ENCODE measurements at regions not wholly inside any gene's neighbourhood (a gene's known extent, or its start where the extent isn't known, plus 50 kb on each side); places are given as distances from the start of the nearest gene placed in this dataset.

DNA sequence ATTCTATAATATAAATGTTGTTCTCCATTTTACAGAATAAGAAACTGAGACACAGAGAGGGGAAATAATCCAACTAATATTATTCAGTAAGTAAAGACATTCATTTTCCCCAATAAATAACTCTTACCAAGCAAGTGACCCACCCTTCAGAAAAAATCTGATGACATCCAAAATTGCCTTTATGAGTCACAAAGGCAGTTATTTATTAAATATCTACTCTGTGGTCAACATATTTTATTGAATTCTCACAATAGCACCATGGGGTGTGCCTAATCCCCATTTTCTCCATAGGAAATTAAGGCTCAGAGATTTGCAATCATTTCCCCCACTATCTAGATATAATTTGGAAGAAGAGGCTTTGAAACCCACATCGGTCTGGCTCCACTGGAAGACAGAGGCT lies 161.5 kb upstream of the ISX start:
- no peak for DNase-seq (ENCODE audit: low spot score)

DNA sequence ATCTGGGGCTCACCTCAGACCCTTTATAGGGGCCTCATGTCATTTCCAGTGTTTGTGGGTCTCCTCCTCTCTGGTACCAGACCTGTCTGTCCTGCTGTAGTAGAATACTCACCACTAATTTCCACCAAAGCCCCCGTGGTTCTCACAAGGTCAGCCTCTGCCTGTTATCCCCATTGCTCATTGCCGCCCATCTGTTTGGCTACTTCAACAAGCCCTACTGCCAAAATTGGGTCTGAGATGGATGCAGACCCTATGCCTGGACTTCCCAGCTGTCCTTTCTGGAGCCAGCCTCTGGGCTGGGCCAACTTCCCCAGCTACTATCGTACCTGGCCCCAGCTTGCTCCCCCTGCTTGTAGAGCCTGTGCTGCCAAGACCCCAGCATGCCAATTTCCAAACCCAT lies 152.1 kb upstream of the ISX start:
- DNase-seq (ENCODE audit: low spot score) = no peak

DNA sequence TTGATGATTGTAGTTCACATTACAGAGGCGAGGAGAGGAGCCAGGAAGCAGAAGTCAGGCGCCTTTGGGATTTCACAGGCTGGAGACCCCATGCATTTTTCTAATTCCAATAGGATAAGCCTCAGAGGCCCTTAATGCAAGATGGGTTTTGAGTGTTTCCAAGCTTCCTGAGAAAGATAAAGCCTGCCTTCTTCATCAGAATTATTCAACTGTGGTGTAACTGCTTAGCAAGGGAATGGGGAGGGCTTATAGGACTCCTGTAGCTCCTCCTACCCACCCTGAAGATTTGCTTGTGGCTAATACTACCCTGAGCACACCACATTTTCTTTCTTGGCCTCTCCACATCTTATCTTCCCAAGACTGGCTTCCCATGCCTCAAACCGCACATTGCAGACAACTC lies 151.1 kb upstream of the ISX start:
- DNase-seq (ENCODE audit: low spot score) = no peak

DNA sequence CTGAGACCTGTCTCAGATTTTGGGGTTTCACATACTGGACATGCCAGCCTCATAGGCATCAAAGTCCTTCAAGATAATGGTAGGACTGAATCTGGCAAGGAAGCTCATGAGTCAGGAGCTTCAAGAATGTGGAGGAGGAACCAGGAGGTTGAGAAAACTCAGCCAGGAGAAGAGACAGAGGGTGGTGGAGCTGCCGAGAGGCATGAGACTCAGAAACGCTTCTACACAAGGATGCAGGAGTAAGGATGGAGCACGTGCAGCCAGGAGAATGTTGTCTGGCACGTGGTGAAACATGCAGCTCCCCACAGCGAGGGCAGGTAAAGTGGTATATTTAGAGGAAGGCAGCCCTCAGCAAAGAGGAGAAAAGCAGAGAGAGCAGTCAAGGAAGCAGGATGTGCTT lies 148.7 kb upstream of the ISX start:
- no peak for DNase-seq (ENCODE audit: low spot score)

GRCh38 chr22:34931026-34931425 lies 134.9 kb upstream of the ISX start:
- DNase-seq (ENCODE audit: low spot score) = no peak

GRCh38 chr22:34934261-34934660 lies 131.7 kb upstream of the ISX start:
- DNase-seq (ENCODE audit: low spot score) = no peak

- no peak for DNase-seq (ENCODE audit: low spot score)
Observed at GRCh38 chr22:34943830-34944229, 122.1 kb upstream of the ISX start.

DNA sequence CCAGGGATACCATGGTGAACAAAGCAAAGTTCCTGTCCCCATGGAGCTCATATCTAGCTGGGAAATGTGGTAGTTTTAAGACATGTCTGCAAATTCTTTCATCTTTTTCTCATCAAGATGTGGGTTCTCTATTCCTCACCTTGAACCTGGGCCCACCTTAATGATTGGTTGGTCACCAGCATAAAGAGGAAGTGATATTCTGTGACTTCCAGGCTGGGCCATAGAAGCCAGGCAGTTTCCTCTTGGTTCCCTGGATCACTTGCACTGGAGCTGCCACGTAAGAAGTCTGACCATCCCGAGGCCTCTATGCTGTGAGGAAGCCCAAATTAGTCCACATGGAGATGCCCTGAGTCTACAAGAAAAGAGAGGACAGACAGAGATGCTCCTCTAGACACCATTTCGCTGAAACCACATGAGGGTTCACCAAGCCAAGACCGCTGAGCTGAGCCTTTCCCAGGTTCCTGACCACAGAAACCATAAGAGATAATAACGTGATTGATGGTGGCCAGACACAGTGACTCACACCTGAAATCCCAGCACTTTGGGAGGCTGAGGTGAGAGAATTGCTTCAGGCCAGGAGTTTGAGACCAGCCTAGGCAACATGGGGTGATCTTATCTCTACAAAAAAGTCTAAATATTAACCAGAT lies 119.5 kb upstream of the ISX start:
- no peak for DNase-seq (ENCODE audit: low spot score)

DNA sequence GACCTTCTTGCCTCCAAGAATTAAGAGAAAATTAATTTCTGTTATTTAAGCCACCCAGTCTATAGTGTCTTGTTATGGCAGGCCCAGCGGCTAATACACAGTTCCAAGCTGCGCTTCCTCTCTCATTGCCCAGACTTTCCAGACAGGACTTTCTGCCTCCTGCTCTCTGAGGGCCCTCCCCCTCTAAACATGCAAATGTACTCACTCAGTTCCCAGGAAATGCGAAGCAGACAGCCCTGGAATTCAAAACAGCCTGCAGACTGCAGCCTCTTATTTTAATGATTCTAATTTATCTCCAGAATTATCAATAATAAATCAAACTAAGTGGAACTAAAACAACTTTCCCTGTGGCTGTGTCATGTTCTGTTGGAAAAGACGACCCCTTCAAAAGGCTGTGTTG lies 115.5 kb upstream of the ISX start:
- DNase-seq (ENCODE audit: low spot score) = no peak

- no peak for DNase-seq (ENCODE audit: low spot score)
Observed at GRCh38 chr22:34951212-34951611, 114.7 kb upstream of the ISX start.

DNA sequence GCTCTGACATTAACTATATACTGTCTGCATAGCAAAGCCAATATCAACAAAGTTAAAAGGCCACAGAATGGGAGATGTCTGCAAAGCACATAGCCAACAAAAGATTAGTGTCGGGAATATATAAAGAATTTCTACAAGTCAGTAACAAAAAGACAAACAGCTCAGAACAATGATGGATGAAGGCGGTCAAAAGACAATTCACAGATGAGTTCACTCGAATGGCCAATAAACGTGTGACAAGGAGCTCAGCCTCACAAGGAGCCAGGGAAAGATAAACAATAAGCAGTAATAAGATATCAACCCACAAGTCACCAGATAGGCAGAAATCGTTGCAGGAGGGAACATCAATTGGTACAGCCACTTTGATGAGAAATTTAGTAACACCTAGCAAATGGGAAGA lies 106.0 kb upstream of the ISX start:
- DNase-seq (ENCODE audit: low spot score) = no peak

DNA sequence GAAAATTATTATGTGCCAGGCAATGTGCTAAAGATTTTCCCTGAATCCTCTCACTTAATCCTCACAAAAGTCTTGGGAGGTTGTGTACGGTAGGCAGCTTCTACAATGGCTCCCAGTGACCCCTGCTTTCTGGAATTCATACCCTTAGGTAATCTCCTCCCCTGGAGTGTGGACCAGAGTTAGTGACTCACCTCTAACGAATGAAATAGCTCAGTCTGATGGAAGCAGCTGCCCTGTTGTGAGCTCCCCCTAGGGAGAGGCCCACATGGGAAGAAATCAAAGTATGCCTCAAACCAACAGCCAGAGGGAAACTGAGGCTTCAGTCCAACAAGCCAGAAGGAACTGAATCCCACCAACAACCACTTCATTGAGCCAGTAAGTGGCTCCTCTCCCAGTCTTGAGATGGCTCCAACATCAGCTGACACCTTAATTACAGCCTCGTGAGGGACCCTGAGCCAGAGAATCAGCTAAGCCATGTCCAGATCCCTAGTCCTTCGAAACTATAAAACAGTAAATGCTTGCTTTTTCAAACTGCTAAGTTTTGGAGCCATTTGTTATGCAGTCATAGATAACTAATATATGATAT lies 98.9 kb upstream of the ISX start:
- DNase-seq (ENCODE audit: low spot score) = no peak

DNA sequence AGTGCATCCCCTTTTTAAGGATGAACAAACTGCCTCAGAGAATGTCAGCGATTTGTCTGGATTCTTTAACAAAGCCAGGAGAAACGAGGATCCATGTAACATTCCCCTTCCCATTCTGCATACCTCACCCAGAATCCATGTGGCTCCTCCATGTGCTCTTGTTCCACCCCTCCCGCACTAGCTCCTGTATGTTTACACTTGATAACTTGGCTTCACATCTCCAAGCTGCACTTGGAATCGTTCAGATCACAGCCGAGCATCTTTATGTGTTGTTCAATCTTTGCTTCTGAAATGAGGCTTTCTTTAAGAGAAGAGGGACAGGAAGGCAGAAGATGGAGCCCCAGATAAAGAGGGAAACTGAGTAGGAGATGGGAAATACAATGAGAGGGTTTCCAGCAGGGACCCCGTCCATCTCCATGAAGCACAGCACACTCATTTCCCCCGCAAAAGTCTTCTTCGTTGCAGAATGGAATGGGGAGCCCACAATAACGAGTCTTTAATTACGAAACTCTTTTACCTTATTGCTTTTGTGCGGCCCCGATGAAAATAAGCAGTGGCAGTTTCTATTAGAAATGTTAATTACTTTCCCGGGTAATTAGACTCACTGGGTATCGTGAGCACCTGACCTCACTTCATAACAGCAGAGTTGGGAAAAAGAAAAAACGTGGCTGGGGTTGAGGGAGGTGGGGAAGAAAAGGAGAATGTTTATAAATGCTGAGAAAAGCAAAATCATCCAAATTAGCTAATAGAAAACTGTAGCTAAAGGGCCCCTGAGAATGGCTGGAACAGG lies 96.8 kb upstream of the ISX start:
- DNase-seq (ENCODE audit: low spot score) = no peak

DNA sequence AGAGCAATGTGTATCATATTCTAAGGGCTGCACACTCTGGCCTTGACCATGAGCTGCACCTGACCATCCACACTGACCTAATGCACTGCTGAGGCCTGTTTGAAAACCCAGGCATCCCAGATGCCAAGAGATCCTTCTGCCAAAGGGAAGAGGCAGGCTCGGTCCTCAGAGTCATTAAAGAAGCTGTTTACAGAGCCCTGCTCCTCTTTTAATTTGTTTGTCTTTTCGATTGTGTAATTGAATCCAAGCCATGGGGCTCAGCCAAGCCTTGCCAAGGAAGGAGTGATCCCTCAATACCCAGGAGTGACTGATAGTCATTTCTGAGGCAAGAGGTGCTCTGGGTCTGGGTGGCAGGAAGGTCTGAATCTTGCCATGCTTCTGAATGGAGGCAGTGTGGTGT lies 94.5 kb upstream of the ISX start:
- no peak for DNase-seq (ENCODE audit: low spot score)

DNA sequence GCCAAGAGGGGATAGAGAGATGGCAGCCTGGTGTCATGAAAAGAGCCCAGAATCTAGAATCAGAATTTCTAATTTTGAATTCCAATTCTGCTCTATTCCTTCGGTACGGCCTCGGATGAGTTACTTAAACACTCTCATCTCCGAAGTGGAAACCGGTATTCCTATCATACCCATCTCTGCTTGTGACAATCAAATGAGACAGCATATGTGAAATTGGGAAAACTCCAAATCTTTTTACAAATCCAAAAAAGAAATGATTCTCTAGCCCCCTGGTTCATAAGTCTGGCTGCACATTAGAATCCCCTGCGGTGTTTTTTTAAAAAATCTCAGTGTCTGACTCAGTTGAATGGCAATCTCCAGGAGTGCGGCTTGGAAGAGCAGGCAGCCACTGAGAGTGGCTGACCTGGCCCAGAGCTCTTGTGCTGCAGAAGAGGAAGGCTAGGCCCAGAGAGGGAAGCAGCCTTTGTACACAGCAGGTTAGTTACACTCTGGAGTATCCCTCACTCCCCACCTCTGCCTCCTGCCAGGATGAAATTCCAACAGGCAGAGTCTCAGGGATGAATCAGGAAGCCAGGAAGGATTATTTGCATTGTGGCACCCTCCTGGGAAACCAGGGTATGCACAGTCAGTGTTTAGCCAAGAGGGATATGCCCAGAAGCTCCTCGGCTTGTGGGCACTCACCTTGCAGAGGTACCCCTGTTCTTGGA lies 93.6 kb upstream of the ISX start:
- DNase-seq (ENCODE audit: low spot score) = no peak

DNA sequence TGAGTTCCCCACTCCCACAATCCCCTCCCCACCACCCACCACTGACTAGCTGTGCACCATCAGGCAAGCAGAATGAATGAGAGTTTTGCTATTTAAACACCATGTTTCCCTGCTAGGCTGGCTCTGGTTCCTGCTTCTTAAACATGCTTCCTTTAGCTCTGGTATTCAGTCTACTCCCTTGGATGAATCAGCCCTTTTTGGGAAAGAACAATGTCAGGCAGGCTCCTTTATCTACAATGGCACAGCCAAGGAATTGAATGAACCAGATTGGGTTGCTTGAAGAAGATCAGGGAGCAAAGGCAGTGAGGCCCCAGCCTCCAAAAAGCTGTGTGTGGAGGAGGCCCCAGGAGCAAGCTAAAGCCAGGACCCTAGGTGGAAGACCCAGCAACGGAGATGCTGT lies 92.9 kb upstream of the ISX start:
- DNase-seq (ENCODE audit: low spot score) = no peak

GRCh38 chr22:34973926-34974325 lies 92.0 kb upstream of the ISX start:
- no peak for DNase-seq (ENCODE audit: low spot score)

DNA sequence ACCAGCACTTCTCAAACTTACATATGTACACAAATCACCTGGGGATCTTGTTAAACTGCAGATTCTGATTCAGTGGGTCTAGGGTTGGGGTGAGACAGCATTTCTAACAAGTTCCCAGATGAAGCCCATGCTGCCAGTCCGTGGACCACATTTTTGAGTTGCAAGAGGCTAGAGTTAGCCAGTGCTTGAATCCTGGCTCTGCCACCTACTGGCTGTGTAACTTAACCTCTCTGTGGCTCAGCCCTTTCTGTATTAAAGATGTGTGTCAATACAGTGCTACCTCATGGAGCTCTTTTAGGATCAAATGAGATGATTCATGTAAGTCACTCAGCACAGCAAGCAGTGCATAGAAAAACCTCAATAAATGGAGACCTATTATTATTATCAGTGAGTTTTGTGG lies 90.2 kb upstream of the ISX start:
- DNase-seq (ENCODE audit: low spot score) = no peak

- DNase-seq (ENCODE audit: low spot score) = no peak
Observed at GRCh38 chr22:34976474-34976873, 89.5 kb upstream of the ISX start.

GRCh38 chr22:34976886-34977285 lies 89.1 kb upstream of the ISX start:
- no peak for DNase-seq (ENCODE audit: low spot score)

DNA sequence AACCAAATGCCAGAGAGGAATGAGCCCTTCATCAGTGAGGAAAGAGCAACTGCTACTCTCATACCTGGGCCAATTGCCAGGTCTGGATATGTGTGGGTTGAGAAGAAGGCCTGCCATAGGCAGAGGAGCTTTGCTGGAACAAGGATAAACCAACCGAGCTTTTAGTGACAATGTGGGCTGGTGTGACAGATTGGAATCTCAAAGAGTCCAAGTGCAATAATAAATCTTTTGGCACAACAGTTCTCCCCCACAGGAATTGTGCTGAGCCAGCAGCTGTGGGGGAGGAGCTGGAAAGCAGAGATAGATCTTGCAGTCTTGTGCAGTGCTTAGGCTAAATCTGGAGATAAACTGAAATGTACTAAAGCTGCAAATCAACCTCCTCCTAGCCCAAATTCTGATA lies 79.4 kb upstream of the ISX start:
- DNase-seq (ENCODE audit: low spot score) = no peak

- no peak for DNase-seq (ENCODE audit: low spot score)
Observed at GRCh38 chr22:34992672-34993071, 73.3 kb upstream of the ISX start.

DNA sequence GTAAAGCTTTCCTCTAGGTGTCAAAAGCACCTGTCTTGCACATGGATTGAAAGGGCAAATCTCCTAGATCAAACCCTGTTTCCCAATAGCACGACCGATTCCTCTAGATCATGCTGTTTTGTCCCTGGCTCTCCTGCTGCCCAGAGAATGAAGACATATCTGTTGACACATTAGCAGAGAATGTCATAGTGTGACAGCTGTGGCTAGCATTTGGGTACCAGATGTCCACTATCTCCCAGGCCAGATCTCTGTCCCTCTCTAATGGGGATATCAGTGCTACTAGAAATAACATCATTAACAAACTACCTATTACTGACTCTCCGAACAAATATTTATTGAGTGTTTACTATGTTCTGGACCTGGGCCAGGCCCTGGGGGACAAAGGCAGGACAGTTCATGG lies 72.4 kb upstream of the ISX start:
- DNase-seq (ENCODE audit: low spot score) = no peak
